Stimulated activated CD8-positive, alpha-beta memory T cell treated with anti-CD3 and anti-CD28 coated beads, Interleukin-4, amount 100 ng/mL, for 48 hours (primary cell): ENCODE measurements at regions not wholly inside any gene's neighbourhood (a gene's known extent, or its start where the extent isn't known, plus 50 kb on each side); places are given as distances from the start of the nearest gene placed in this dataset.

ENCODE experiments used
- DNase-seq: peaks from one replicate; pipeline ENCODE4 v3.0.0-alpha.2; 2020

GRCh38 chr13:106349080-106349931 is 186.2 kb downstream of the EFNB2 start:
- no peak for DNase-seq

- DNase-seq, result no peak
Observed at GRCh38 chr13:106348075-106348840, 187.2 kb downstream of the EFNB2 start.

- no peak for DNase-seq
Observed at GRCh38 chr13:106344342-106344741, 191.1 kb downstream of the EFNB2 start.

DNA sequence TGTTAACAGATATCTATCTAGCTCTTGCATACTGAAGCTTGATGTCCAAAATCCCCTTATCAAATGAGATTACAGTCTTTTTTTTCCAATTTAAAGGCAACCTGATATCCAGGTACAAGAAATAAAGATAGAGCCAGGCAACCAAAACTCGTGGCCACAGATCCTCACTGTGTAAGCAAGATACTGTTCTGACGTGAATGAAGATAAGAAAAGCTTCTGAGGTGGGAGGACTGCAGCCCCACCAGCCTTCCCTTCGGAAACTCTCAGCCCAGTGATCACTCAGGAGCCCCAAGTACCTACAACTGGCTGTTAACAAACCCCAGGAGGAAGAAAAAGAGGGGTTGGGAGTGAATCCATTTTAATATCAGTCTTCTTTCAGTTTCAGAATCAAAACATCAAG is 191.6 kb downstream of the EFNB2 start:
- no peak for DNase-seq

- DNase-seq, result no peak
Observed at GRCh38 chr13:106340249-106340648, 195.2 kb downstream of the EFNB2 start.

DNA sequence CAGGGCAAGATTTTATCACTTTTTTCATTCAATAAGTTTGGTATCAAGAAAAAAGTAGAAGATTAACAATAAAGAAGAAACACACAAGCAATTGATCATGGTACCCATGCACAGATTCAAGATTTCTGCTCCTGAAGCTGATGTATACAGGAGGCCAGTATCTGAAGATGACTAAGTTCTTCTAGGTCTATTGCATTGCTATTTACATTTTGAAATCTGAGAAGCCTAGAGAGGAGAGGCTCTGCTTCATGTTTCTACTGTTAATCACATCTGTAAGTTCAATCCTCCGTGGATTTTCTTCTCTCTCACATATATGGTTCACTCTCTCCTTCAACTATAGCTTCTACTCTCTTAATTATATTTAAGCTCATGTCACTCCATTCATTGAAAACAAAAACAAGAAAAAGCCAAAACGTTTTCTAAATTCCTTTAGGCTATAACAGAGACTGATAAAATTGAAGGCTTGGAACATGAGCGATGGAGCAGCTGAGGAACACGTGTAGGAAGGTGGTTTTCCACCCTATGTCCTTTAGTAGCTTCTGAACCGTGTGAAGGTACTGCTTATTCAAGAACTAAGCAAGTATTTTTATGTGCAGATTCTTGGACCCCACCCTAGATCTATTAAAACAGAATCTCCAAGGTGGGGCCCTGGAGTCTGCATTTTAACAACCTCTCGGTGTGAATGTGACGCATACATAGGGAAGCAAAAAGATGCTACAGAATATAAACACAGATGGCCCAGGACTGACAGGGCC is 198.2 kb downstream of the EFNB2 start:
- no peak for DNase-seq

DNA sequence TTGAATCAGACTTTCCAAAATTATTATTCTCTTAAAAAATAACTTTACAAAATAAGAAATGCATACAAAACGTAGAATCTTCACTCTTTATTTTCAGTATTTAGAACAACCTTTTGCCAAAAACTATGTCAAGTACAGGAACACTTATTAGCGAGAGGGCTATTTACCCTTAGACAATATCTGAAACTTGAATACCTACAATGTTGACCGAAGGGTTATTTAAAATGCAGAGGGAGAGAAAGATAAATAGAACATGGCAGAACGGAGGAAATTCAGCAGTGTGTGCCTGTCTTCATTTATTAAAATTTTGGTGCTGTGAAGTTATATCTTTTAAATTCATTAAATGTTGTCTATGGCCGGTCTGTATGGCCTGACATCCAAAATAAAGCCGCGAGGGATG is 198.8 kb downstream of the EFNB2 start:
- DNase-seq, result no peak

DNA sequence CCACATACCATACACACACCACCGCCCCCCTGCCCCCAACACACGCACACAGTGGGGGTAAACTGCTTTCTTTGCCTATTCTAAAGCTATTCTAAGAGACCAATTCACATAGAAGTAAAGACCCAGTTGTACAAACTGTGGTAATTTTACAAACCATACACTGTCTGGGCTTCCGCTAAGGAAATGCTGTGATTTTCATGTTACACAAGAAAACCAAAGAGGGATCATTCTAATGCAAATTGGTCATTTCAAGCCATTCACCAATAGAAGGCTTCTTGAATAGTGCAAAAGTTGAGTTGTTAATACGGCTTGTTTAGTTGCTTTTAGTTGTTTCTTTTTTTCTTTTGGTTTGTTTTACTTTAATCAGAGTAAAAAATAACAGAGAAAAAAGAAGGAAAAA is 202.8 kb downstream of the EFNB2 start:
- DNase-seq, result no peak

DNA sequence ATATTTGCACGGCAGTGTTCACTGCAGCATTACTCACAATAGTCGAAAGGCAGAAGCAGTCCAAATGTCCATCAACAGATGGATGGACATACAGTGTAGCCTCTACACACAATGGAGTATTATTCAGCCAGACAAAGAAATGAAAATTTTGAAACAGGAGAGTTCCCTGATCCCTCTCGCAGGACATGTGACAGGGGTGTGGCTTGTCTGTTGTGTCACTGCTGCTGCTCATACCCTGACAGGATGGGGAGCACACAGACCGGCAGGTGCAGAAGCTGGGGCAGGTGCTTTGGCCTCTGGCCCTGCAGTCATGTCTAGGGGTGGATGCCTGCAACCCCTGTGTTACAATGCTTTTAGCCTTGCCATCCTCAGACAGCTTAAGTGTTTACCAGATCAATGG is 204.3 kb downstream of the EFNB2 start:
- DNase-seq, result no peak

GRCh38 chr13:106329941-106330340 is 205.5 kb downstream of the EFNB2 start:
- no peak for DNase-seq

DNA sequence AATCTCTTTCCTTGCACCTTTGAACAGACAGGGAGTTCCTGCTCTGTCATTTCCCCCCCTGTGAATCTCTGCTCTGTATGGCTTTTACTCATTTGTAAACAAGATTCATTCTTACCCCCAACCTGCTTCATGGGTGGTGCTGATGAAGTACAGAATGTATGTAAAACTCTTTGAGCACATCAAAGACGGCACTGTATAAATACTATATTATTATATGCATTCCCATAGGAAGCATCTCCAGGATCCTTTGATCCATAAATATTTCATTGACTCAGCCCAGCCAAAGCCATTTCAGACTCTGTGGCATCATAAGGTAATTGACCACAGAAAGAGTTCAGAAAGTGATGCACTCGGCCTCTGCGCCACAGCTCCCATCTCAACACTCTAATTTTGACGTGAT is 208.7 kb downstream of the EFNB2 start:
- no peak for DNase-seq

GRCh38 chr13:106324444-106324843 is 211.0 kb downstream of the EFNB2 start:
- DNase-seq, result no peak

- DNase-seq, result no peak
Observed at GRCh38 chr13:106322628-106323027, 212.8 kb downstream of the EFNB2 start.

- DNase-seq, result no peak
Observed at GRCh38 chr13:106318941-106319411, 216.5 kb downstream of the EFNB2 start.

GRCh38 chr13:106314417-106314816 is 221.0 kb downstream of the EFNB2 start:
- no peak for DNase-seq

GRCh38 chr13:106311004-106311403 is 224.5 kb downstream of the EFNB2 start:
- no peak for DNase-seq

DNA sequence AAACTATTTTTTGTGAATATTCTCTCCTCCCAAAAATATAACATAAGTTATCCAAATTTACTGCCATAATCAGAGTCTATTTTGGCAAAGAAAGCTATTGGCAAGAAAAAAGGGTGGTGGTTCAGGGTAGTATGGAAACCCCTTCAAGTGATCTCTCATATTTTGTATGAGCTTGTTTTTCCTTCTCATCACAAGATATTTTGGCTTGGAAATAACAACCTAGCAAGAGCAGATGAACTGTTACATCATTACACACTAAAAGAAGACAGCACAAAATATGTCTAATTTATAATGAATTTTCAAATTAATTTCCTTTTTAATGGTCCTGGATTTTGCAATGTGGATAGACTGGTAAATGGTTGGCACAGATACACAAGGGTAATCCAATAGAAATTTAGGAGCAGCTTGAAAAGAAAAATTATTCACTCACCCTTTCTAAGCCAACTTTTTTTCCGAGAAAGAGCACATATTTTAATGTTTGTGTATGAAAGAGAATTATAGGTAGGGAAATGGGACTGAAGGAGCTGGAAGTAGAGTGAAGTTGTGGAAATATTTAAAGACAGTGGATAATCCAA is 225.1 kb downstream of the EFNB2 start:
- DNase-seq, result no peak

DNA sequence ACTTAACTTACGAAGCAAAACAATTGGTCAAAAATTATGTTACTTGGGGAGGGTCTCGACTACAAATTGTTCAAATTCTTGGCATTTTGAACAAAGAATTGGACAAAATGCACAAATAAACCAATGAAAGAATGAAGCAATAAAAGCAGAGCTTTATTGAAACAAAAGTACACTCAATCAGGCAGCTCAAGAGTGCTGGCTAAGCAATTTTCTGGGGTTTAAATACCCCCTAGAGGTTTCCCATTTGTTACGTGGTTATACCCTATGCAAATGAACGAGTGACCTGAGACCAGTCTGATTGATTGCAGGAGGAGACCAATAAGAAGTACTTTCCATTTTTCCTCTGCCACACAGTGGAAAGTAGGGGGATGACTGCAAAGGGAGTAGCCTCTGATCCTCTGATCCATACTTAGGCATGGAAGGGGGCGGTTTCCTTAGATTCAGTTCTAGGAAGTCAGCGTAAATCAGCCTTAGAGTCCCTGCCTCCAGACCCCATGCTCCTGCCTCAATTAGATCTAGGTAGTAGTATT is 228.6 kb downstream of the EFNB2 start:
- no peak for DNase-seq

DNA sequence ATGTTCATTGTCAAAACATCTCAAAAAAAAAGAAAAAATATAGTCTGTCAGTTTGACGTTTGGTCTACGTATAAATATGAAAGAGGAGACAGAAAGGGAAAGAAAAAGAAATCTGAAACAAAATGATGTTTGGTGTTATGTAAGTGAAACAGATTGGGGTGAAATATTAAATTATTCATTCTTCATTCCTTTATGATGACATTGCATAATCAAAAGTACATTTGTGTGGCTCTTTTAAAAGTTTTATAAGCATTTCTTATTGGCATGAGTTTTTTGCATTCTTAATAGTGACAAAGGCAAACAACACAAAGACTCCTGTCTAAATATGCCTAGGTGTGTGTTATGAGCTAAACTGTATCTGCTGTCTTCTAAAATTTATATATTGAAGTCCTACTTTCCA is 232.6 kb downstream of the EFNB2 start:
- no peak for DNase-seq

DNA sequence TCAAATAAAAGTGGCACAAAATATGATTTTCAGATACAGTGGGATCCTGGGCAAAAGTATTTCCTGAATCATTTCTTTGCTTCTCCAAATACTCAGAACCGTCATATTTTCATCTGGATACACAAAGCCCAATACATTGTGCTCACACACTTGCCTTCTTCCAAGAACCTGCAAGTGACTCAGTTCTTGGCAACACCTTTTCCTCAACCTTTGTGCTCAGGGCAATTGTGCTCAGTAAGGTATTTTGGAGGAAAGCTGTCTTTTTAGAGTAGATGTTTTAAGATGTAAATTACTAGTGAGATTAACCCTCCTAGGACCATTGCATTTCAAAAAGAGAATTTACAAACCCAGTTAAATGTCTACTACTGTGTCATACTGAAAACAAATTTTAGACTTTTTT is 233.5 kb downstream of the EFNB2 start:
- no peak for DNase-seq

GRCh38 chr13:106299621-106300020 is 235.8 kb downstream of the EFNB2 start:
- DNase-seq, result no peak

DNA sequence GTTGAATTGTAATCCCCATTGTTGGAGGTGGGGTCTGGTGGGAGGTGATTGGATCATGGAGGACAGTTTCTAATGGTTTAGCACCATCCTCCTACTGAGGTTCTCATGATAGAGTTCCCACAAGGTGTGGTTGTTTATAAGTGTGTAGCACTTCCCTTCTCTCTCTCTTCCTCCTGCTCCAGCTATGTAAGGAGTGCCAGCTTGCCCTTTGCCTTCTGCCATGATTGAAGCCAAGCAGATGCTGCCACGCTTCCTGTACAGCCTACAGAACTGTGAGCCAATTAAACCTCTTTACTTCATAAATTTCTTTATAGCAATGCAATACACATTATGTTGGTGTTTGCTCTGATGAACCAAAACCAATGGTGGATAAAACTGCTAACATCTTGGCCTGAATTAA is 238.2 kb downstream of the EFNB2 start:
- no peak for DNase-seq

- no peak for DNase-seq
Observed at GRCh38 chr13:106296723-106297122, 238.7 kb downstream of the EFNB2 start.
